Left renal cortex interstitium (tissue), 4 donors: ENCODE measurements at regions not wholly inside any gene's neighbourhood (a gene's known extent, or its start where the extent isn't known, plus 50 kb on each side); places are given as distances from the start of the nearest gene placed in this dataset.

Source experiments
- DNase-seq, 4 donors: peaks; one replicate each; pipeline ENCODE4 v3.0.0-alpha.2; 2013; ENCODE audit warnings: low read depth in 4 of 4, low spot score in 2 of 4, missing footprints in 1 of 4

DNA sequence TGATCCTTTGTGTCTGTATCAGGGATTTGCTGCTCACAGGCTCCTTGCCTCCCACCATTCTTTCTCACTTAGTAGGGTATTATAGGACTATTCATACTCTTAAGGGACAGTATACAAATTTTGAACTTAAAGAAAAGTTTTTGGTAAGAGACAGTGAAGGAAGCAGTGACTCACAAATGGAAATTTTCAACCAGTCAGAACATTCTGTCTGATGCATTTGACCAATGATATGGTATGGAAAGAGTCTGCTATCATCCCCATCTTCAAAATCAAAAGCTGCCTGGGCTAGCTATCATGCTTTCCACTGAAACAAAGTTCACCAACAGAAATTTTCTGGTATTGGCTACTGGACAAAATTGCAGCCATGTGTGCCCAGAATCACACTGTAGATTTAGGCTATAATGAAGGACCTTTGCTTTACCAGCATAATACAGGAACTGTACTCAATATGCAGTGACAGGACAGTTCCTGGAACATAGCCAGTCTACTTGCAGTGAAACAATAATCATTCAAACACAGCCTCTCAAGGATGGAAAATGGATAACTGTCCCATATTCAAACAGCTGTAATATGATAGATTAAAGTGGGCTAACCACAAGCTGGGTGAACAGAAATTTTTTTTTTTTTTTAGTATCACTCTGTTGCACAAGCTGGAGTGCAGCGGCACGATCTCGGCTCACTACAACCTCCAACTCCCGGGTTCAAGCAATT, 109.0 kb upstream of the ACSL4 start:
- DNase-seq: no peak

DNA sequence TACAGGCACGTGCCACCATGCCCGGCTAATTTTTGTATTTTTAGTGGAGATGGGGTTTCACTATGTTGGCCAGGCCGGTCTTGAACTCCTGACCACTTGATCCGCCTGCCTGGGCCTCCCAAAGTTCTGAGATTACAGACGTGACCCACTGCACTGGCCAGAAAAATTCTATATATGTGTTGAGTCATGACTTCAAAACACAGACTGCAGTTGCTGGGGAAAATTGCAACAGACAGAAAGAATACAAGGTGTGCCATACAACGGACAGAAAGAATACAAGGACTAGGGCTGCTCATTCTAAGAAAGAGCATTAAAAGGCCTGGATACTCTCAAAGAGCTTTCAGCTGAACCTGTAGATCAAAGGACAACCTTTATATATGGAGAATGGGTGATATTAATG, 109.6 kb upstream of the ACSL4 start:
- no peak for DNase-seq

DNA sequence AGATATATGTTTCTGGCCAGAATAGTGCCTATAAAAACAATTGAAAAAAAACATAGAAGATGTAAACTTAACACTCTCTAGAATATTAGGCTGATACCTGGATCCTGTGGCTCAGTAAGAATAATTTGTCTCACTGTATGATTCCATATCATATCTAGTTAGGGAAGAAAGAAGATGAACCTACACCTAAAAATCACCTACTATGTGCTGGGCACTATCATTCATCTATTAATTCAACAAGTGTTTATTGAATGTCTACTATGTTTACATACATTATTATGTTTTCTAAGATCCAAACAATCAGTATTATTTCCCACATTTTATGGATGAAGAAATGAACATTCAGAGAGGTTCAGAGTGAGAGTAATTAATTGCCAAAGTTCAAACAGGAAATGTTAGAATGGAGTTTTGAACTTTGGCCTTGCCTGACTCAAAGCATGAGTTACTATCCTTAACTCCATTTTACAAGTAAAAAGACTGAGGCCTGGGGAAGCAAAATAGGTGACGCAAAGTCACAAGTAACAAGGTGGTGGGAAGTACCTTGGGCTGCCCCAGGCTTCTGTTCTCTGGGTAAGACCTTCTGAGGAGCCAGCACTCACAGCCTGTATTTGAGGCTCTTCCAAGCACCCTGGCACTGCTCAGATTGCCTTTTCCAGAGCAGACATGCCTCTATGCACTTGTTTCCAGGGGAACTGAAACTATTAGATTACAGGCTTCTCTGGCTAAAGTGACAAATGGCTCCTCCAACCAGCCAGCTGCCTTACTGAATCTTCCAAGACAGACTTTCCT, 111.1 kb upstream of the ACSL4 start:
- DNase-seq: peak in 1 of 4 donors; percentile 25

DNA sequence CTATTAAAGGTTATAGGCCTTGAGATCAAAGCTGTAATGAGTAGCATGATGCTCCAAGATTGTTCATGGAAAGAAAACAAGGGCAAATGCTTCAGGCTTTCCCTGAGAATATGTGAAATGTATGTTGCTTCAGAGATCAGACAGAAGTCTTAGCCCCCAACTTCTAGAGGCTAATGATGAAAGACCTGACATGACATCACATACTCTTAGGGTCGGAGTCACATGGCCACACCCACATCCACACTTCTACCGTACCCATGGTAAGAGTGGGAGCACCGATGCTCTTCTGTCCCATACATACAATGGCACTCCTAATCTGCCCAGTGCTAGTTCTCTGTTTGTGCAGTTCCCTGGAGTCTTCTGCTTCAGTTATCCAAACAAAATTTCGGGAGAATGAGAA, 111.9 kb upstream of the ACSL4 start:
- no peak for DNase-seq

DNA sequence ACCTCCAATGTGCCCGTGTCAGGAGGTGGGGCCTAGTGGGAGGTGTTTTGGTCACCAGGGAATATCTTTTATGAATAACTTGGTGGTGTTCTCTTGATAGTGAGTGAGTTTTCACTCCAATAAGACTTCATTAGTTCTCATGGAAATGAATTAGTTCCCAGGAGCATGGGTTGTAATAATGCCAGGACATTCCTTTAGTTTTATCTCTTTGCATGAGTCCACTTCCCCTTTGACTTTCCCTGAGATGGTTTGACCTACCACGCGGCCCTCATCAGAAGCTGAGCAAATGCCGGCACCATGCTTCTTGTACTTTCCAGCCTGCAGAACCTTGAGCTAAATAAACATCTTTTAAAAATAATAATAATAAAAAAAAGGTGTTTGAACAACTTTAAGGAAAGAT, 112.9 kb upstream of the ACSL4 start:
- DNase-seq: no peak

DNA sequence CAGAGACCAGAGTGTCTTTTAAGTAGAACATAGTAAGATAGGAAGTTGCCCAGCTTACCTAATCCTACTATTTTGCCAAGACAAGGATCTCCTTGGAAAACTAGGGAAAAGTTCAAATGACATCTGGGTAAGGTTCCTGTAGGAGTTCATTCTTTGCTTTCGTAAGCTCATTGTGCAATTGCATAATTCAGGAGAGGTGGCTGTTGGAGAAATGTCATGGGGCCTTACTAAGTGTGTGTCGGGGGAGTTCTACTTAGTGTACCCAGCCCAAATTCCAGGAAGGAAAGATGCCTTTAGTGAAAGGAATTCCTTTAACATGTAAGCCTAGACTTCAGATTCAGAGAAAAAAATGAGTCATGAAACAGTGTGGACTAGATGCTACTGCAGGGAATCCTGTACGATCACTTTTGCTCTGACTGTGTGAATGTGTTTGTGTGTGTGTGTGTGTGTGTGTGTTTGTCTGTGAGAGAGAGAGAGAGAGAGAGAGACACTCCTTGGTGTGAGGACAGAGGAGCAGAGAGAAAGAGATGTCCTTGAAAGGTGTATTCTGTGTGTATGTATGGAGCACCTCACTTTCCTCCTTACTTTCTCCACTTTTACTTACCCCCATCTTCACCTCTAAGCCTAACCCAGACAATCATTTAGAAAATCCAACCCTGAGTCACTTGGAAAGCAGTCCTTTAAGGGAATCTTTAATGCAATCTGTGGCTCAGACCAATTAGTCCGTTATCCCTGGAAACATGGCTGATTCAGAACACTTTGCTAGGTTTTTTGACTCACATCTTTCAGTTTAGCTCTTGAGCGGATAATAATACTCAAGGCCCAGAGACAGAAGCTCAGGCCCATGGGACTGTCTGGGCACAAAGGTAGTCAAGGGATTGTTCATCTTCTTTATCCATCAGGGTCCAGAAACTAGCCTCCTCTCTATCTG, 114.5 kb upstream of the ACSL4 start:
- no peak for DNase-seq

DNA sequence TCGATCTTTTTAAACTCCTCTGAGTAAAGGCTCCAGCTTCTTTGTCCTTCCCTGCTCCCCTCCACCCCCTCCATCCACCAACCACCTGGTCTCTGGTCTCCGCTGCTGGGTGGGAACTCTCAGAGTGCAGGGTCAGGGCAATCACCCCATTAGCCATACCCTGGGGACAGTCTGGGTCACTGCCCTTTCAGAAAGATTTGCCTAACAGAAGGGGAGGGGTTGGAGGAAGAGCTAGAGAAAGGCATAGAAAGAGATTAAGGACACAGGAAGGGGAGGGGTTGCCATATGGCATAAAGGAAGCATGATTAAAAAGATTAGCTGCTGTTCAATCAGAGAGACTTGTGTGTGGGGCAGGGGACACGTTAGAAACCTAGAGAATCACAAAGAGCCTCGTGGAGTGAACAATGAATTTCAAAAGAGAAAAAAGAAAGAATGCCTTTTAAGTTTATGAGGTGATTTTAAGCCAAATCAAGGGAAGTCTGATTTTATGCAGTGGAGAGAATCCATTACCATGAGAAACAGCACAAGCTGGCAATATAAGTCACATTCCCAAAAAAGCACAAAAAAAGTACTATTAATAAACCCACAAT, 115.5 kb upstream of the ACSL4 start:
- DNase-seq: no peak

DNA sequence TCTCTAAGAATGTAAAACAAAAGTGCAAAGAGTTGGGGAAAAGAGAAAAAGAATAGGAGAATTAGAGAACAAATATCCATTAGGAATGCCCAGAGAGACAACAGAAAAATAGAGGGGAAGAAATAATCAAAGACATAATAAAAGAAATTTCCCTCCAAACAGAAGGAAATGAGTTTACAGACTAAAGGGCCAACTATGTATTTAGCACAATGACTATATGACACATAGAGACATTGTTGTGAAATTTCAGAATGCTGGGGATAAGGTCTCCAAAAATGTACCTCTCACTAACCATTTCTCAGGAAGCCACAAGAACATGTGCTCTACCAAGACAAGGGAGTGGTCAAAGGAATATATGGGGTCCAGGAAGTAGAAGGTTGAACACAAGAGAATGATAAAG, 121.0 kb upstream of the ACSL4 start:
- no peak for DNase-seq

DNA sequence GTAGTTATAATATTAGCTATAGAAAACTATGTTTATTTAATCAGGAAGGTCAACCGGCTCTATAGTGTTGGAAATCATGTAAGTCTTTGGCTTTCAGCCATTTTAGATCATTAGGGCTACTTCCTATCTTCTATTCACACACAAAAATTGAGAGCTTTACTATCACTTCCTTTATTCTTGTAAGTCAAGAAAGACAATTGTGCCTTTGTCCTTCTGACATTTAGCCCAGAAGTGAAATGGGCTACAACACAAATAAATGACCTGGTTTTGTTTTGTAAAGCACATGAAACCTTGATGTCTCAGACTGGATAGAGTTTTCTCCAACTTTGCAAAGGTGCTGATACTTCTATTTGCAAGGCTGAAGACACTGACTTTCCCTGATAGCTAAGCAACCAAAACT, 122.4 kb upstream of the ACSL4 start:
- no peak for DNase-seq

DNA sequence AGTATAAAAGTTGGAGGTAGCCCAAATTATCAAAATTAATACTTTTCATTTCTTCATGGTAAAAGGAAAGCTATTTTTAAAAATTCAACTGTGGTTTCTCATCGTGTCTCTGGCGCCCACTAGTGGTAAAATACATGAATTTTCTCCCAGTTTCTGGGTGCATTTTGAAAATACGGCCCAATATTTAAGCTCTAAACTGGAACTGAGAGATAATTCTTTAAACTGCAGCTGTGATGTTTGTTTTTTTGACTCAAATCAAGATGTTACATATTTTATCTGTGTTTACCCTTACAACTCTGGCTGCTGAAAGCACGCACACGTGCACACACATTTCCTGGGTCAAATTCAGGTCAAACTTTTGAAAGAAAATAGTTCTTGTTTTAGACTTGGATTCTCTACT, 123.9 kb upstream of the ACSL4 start:
- DNase-seq: no peak

DNA sequence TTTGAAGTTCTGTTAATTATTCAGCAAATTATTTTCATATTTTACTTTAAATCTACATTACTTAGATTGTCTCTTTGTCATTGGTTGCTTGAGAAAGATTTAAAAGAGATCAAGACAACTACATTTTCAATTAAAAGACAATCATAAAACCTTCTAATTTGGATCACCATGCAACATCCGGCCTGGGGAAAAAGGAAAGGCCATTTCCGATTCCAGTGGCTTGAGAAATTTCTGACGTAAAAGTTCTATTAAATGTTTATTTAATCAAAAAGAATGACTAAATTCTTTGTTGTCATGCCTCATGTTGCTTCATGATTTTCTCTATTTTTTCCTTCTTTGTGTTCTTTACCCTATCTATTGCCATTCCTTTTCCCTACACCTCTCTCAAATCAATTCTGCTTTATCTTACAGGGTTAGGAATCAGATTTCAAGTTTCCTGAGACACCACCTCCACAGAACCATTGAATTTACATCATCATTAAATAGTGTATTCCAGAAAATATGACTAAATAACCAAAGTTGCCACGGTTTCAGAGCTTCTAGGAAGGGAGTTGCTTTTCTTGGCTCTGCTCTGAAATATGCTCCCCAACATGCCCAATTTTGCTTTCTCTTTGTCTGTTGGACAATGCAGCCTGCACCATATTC, 124.6 kb upstream of the ACSL4 start:
- no peak for DNase-seq

DNA sequence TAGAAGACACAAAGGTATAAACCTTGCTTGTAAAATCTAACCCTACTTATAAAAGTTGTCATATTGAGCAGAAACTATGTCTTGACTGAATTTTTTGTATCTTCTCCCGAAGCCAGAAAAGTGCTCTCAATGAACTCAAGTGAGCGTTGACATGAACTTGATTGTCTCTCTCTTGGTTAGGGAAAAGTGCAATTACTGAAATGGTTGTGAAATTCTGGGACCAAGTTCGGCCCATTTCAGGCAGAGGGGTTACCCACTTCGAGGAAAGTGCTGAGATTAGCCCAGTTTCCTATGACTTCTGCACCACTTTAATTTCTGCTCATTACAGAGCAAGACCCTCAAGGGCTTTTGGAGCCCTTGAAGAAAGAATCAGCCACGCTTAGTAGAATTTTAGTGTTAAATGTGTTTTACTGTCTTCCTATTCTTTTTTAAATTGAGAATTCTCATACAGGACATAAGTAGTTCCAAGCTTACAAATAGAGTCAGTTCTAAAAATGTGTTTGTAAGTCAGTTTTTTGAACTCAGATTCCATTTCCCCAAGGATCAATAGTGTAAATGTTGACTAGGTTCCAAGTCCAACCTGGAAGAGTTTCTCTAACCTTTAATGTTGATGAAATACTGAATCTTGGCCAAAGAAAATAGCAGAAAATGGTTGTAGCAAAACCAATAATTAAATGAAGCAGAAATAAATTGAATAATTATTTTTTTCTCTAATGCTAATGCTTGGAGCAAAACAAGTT, 125.7 kb upstream of the ACSL4 start:
- DNase-seq: no peak

DNA sequence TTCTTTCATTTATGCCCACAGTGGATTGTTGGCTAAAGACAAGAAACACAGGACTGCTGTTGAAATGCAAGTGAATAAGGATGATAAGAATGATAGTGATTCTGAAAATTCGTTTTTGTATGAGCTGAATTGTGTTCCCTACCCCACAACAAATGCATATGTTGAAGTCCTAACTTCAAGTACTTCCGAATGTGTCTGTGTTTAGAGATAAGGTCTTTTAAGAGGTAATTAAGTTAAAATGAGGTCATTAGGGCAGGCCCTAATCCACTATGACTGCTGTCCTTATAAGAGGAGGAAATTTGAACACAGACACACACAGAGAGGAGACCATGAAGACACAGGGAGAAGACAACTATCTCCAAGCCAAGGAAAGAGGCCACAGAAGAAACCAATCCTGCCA, 126.6 kb upstream of the ACSL4 start:
- no peak for DNase-seq

DNA sequence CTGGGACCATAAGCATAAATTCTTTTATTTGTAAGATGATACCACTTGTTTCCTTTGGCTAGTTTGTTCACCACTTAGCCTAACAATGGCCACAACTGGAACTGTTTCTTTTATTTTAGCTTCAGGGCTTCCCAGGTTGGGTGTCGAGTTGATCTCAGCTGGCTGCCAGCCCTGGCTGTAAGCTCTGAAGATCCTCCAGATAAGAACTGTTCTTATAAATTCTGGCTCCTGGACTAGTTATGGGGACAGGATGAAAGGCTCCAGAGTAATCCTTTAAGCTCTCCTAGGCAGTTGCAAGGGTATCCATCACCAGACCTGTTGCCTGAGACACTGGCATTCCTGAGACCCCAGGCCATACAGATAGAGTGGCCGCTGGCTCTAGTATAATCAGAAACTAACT, 129.4 kb upstream of the ACSL4 start:
- no peak for DNase-seq

DNA sequence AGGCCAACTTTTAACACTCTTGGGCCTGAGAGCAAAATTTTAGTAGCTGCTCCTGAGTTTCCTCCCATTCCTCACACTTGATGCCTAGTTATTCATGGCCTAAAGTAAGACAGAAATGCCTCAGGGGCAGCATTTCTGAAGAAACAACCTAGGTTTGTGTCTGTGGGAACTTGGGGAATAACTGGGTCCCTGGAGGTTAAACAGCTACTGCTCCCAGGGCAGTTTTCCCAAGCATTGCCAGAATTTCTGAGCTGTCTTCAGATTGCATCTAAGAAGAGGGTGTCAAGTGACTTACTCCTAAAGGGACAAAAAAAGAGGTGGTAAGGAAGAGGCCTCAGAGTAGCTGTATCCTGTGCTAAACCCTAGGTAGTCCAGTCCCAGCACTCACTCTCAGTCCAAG, 130.8 kb upstream of the ACSL4 start:
- no peak for DNase-seq

DNA sequence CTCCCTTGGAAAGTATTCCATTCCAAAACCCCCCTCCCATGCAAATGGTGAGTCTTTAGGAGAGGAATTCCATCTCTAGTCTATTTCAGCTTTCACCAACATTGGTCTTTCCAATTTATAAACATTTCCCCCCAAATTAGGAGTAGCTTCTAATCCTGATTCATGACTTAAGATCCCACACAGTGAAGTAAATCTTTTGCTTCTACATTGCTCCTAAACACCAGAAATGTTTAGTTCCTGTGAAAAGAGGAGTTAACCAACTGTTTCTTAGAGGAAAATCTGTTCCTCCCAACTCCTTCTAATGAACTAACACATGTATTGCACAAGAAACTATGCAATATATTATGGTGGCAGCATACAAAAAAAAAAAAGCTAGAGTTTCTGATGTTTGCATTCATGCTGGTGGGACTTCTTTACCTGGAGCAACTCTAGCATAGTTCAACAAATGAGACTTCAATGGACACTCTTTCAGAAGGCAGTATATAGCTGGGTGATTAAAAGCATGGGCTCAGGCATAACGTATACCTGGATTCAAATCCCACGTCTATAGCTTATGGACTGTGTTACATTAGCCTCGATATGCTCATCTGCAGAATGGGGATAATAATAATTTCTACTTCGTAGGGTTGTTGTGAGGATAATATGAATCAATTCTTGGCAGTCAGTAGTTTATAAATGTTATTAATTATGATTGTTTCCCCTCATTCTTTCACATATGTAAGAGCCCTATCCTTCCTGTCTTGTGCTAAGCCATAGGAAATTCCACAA, 131.6 kb upstream of the TMEM164 start:
- no peak for DNase-seq

DNA sequence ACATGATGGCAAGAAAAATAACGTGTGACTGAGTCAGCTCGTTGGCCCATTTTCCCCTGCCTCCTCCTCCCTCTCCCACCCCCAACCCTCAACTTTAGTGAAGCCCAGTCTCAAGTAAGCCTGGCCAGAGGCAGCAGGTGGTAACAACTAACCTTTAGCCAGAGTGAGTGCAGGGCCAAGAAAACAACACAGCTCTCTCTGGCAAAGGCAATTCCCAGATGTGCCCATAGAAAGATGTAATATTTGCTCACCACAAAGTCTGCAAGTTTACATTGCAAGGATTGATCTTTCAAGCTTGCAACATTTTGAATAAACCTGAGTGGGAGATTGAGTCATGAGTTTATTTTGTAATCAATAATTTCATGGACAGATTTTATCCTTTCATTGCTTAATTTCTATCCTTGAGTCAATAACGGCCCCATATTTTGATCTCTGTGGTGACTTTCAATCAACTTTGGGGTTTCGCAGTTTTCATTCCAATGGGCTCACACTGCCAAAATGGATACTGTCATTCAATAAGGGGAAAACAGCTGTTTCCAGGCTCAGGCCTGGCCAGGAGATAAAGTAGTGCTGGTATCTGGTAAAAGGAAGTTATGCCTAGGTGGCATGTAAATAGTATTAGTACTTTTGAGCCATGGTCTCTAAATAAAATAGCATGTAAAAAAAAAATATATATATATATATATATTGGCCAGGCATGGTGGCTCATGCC, 130.7 kb upstream of the TMEM164 start:
- DNase-seq: no peak

DNA sequence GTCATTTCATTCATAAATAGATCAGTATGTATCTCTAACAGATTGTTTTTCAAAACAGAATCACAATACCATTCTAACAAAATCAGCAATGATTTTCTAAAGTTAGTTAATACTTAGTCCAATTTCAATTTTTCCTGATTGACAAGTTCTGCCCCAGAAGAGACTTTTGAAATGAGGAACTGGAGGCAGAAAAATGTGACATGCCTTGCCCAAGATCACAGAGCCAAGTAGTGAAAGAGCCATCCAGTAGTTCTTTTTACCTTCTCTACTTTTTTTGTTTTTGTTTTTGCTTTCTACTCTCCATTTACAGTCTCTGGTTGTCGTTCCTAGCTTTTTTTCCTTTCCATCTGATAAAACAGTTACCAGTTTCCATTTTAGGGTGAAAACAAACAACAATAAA, 129.3 kb upstream of the TMEM164 start:
- DNase-seq: no peak
